ENCODE measurements at regions not wholly inside any gene's neighbourhood (a gene's known extent, or its start where the extent isn't known, plus 50 kb on each side); places are given as distances from the start of the nearest gene placed in this dataset.

- TF ChIP-seq ZGPAT (CRISPR knock-in tag; IDR thresholded peaks at IDR 0.05) (no peak), SSRP1 (CRISPR knock-in tag; IDR thresholded peaks at IDR 0.05) (no peak), ZNF17 (CRISPR knock-in tag; IDR thresholded peaks at IDR 0.05) (no peak), IKZF1 (IDR thresholded peaks at IDR 0.05) (no peak)
Observed at GRCh38 chr9:2321523-2322148, 300.0 kb upstream of the VLDLR start (continued).

GRCh38 chr9:2324742-2325141 is 296.8 kb upstream of the VLDLR start:
- Histone ChIP-seq H3K9me3 (ENCODE audit: low read length) (no peaks in the 10 kb centered on the region), H3K9ac (ENCODE audit: insufficient read depth, low read depth, low read length) (no peak overlapping the region), H3K27ac (ENCODE audit: extremely low read length, insufficient read depth, low read length) (no peak overlapping the region), H4K20me1 (ENCODE audit: insufficient read depth, low read length) (no peaks in the 10 kb centered on the region), H3K4me1 (ENCODE audit: insufficient read depth, low read length) (no peaks in the 10 kb centered on the region), H3K79me2 (ENCODE audit: insufficient read depth, low read length) (no peaks in the 10 kb centered on the region), H3K36me3 (replicated peaks in 1 of 2; ENCODE audit: control insufficient read depth in 1 of 2, insufficient read depth in 2 of 2, low read length in 2 of 2) (no peaks in the 10 kb centered on the region), H3K27me3 (ENCODE audit: control insufficient read depth in 1 of 2, insufficient read depth in 2 of 2, low read length in 2 of 2) (no peaks in the 10 kb centered on the region), H3K4me2 (ENCODE audit: low read depth, low read length) (no peak overlapping the region), H3K4me3 (replicated peaks in 1 of 3; ENCODE audit: insufficient read depth in 1 of 3, low read depth in 2 of 3, low read length in 3 of 3) (no peak overlapping the region), H2AFZ (ENCODE audit: low read length) (no peak overlapping the region)
- FAIRE-seq: no peak
- no peak for DNase-seq (ENCODE audit: low spot score)
- CTCF ChIA-PET (ENCODE audit: low intra/inter-chr PET ratio, low total read pairs): no interaction called here
- intact Hi-C loops (cut with micrococcal nuclease; ENCODE audit: unreplicated experiment): no loop called here
- no peak for ATAC-seq
- in situ Hi-C loops (cut with HindIII; ENCODE audit: extremely low pct_ligation_motif_present, low pct_unique_long_range_greater_than_20kb): no loop called here
- WGBS (ENCODE audit: low lambda C conversion rate): 4% methylated on average over 2 of the region's 2 CpGs
- no TSS peak for BruUV-seq (replicated peaks)
- POLR2A ChIA-PET: no interaction called here
- TF ChIP-seq MNT (IDR thresholded peaks at IDR 0.05) (no peak), ZBTB34 (CRISPR knock-in tag; IDR thresholded peaks at IDR 0.05) (no peak), ZNF784 (CRISPR knock-in tag; IDR thresholded peaks at IDR 0.05; ENCODE audit: borderline replicate concordance) (no peak), ZGPAT (CRISPR knock-in tag; IDR thresholded peaks at IDR 0.05) (no peak), SNAI1 (CRISPR knock-in tag; IDR thresholded peaks at IDR 0.05; ENCODE audit: borderline replicate concordance) (no peak), MYNN (CRISPR knock-in tag; IDR thresholded peaks at IDR 0.05; ENCODE audit: low read depth) (no peak), SIN3B (IDR thresholded peaks at IDR 0.05; ENCODE audit: low read length) (no peak), FUBP1 (CRISPR knock-in tag; IDR thresholded peaks at IDR 0.05; ENCODE audit: borderline replicate concordance) (no peak), SNRNP70 (IDR thresholded peaks at IDR 0.05; ENCODE audit: low read depth, low read length) (no peak), ETS1 (CRISPR knock-in tag; IDR thresholded peaks at IDR 0.05) (no peak)

All from HepG2 (cell line).